GM12873 (cell line): ENCODE measurements at regions not wholly inside any gene's neighbourhood (a gene's known extent, or its start where the extent isn't known, plus 50 kb on each side); places are given as distances from the start of the nearest gene placed in this dataset.

ENCODE experiments used
- CTCF ChIP-seq: IDR thresholded peaks from 2 replicates; pipeline ENCODE4 v1.5.1; 2012; ENCODE audit warnings: low read depth, mild to moderate bottlenecking, moderate library complexity, low read length, control low read depth; ENCODE audit not compliant: insufficient read depth; ENCODE audit errors: missing control alignments

- no peak for TF ChIP-seq CTCF
Observed at GRCh38 chr4:179596621-179597020, 2154.4 kb upstream of the AGA start.

- TF ChIP-seq CTCF, result no peak
Observed at GRCh38 chr4:179597301-179597700, 2155.1 kb upstream of the AGA start.

- no peak for TF ChIP-seq CTCF
Observed at GRCh38 chr4:179601671-179602070, 2159.4 kb upstream of the AGA start.

- TF ChIP-seq CTCF, result no peak
Observed at GRCh38 chr4:179605196-179605595, 2163.0 kb upstream of the AGA start.

GRCh38 chr4:179607003-179607402 is 2164.8 kb upstream of the AGA start:
- no peak for TF ChIP-seq CTCF

GRCh38 chr4:179615704-179616103 is 2173.5 kb upstream of the AGA start:
- TF ChIP-seq CTCF, result no peak

- TF ChIP-seq CTCF, result no peak
Observed at GRCh38 chr4:179618966-179619365, 2176.7 kb upstream of the AGA start.
